Left lung (tissue), 4 donors: ENCODE measurements at regions not wholly inside any gene's neighbourhood (a gene's known extent, or its start where the extent isn't known, plus 50 kb on each side); places are given as distances from the start of the nearest gene placed in this dataset.

Experiments used
- ATAC-seq: fragments of 200-7000 bp; cut with Tn5 transposase; one replicate; pipeline ENCODE4 v1.9.1; 2020; ENCODE audit warnings: moderate library complexity
- DNase-seq, 4 donors: peaks; one replicate each; pipeline ENCODE4 v3.0.0-alpha.2; 2013 to 2020
- H3K27ac ChIP-seq, 2 donors: fragments of 200-600 bp; sonication (generic) in 1 of 2; one replicate each; pipeline versions ENCODE4 v1.5.0 to v1.8.0; 2020 to 2021
- H3K27me3 ChIP-seq, 2 donors: fragments of 200-600 bp; sonication (generic) in 1 of 2; one replicate each; pipeline versions ENCODE4 v1.5.0 to v1.8.0; 2020 to 2021
- H3K36me3 ChIP-seq, 2 donors: fragments of 200-600 bp; sonication (generic) in 1 of 2; one replicate each; pipeline versions ENCODE4 v1.5.0 to v1.8.0; 2020 to 2021
- H3K4me1 ChIP-seq, 2 donors: fragments of 200-600 bp; one replicate each; pipeline ENCODE4 v1.8.0; 2021
- H3K4me3 ChIP-seq, 2 donors: fragments of 200-600 bp; sonication (generic) in 1 of 2; one replicate each; pipeline versions ENCODE4 v1.5.0 to v1.8.0; 2020 to 2021; ENCODE audit warnings: mild to moderate bottlenecking in 1 of 2
- H3K9me3 ChIP-seq, 2 donors: fragments of 200-600 bp; sonication (generic) in 1 of 2; one replicate each; pipeline versions ENCODE4 v1.5.0 to v1.8.0; 2020 to 2021
- CTCF ChIP-seq, 2 donors: fragments of 200-600 bp; sonication (generic) in 1 of 2; IDR thresholded peaks; one replicate each; pipeline versions ENCODE4 v1.5.0 to v1.8.0; 2021; ENCODE audit warnings: antibody characterized with exemption in 2 of 2
- intact Hi-C, 2 donors: fragments of 100-400 bp; cut with DNase I; formaldehyde crosslinking; loops; one replicate each; pipeline versions ENCODE4 v1.11.2 to v1.14.2; 2022
- donor health status: DM: no; HTN: yes; CAD: no.
- donor health status: DM: no; HTN: no; CAD: no.

GRCh38 chr2:107627926-107628325 is 198.8 kb upstream of the RGPD4 start:
- intact Hi-C loops = no loop called here
- ATAC-seq (no peak), DNase-seq (no peak)
- Histone ChIP-seq H3K4me1 (no peaks in the 10 kb centered on the region), H3K27me3 (no peaks in the 10 kb centered on the region), H3K27ac (no peak overlapping the region), H3K9me3 (peaks cover 3 to 53% of the 10 kb centered on the region in 2 donors), H3K36me3 (no peaks in the 10 kb centered on the region), H3K4me3 (no peak overlapping the region)
- no peak for TF ChIP-seq CTCF (IDR thresholded peaks at IDR 0.05)

GRCh38 chr2:107633580-107634147 is 193.0 kb upstream of the RGPD4 start:
- ATAC-seq (no peak), DNase-seq (no peak)
- H3K27me3 ChIP-seq = no peaks in the 10 kb centered on the region
- H3K4me3 ChIP-seq = no peak overlapping the region
- peaks cover 0 to 58% of the 10 kb centered on the region in 2 donors for H3K9me3 ChIP-seq
- no peaks in the 10 kb centered on the region for H3K4me1 ChIP-seq
- TF ChIP-seq CTCF (IDR thresholded peaks at IDR 0.05) = no peak
- no peak overlapping the region for H3K27ac ChIP-seq
- intact Hi-C loops = no loop called here
- H3K36me3 ChIP-seq = no peaks in the 10 kb centered on the region

- Histone ChIP-seq H3K4me3 (no peak overlapping the region), H3K36me3 (no peaks in the 10 kb centered on the region), H3K27ac (no peak overlapping the region), H3K4me1 (no peaks in the 10 kb centered on the region), H3K9me3 (peaks cover 0 to 53% of the 10 kb centered on the region in 2 donors), H3K27me3 (no peaks in the 10 kb centered on the region)
- ATAC-seq = no peak
- DNase-seq = no peak
- no peak for TF ChIP-seq CTCF (IDR thresholded peaks at IDR 0.05)
- intact Hi-C loops = no loop called here
Observed at GRCh38 chr2:107634172-107634571, 192.5 kb upstream of the RGPD4 start.

GRCh38 chr2:107635883-107636282 is 190.8 kb upstream of the RGPD4 start:
- DNase-seq (no peak), ATAC-seq (no peak)
- Histone ChIP-seq H3K27ac (no peak overlapping the region), H3K4me1 (no peaks in the 10 kb centered on the region), H3K9me3 (peaks cover 0 to 48% of the 10 kb centered on the region in 2 donors), H3K4me3 (no peak overlapping the region), H3K27me3 (no peaks in the 10 kb centered on the region), H3K36me3 (no peaks in the 10 kb centered on the region)
- intact Hi-C loops = no loop called here
- no peak for TF ChIP-seq CTCF (IDR thresholded peaks at IDR 0.05)

GRCh38 chr2:107645586-107645985 is 181.1 kb upstream of the RGPD4 start:
- Histone ChIP-seq H3K9me3 (peaks cover 0 to 63% of the 10 kb centered on the region in 2 donors), H3K4me3 (no peak overlapping the region), H3K4me1 (no peaks in the 10 kb centered on the region), H3K36me3 (no peaks in the 10 kb centered on the region), H3K27ac (no peak overlapping the region), H3K27me3 (no peaks in the 10 kb centered on the region)
- no peak for DNase-seq
- TF ChIP-seq CTCF (IDR thresholded peaks at IDR 0.05) = no peak
- no peak for ATAC-seq
- intact Hi-C loops = no loop called here
